ENCODE measurements at regions not wholly inside any gene's neighbourhood (a gene's known extent, or its start where the extent isn't known, plus 50 kb on each side); places are given as distances from the start of the nearest gene placed in this dataset.
A peak's percentile ranks its signal among the peaks of the same experiment; 100 is the strongest.

DNA sequence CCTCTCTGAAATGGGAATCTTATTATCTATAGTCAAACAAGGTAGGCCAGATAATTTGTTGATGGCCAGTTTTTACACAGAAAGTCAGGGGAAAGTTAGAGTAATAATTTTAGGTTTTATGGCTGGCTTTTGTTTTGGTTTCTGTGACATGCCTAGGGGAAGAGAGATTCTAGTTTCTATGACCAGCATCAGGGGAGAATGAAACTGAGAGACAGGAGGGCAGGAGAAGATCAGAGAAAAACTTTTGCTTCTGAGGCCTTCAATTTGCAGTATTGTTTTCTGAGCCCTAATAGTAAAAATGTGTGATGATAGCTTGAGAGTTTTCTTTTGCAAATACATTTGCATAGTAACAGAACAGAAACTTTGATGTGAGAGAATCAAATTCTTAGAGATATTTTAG lies 564.3 kb downstream of the ZNF608 start:
- Histone ChIP-seq H3K4me1 (peaks cover 4% of the 10 kb centered on the region), H3K36me3 (no peaks in the 10 kb centered on the region), H3K4me3 (no peak overlapping the region), H3K9me3 (no peaks in the 10 kb centered on the region), H3K27me3 (no peaks in the 10 kb centered on the region), H3K27ac (no peak overlapping the region), H3K9ac (ENCODE audit: low read depth in 2 of 2, low read length in 2 of 2) (no peak overlapping the region)
- no peak for DNase-seq
- intact Hi-C loops (cut with DNase I), result no loop called here
- TF ChIP-seq, protein P1, sequence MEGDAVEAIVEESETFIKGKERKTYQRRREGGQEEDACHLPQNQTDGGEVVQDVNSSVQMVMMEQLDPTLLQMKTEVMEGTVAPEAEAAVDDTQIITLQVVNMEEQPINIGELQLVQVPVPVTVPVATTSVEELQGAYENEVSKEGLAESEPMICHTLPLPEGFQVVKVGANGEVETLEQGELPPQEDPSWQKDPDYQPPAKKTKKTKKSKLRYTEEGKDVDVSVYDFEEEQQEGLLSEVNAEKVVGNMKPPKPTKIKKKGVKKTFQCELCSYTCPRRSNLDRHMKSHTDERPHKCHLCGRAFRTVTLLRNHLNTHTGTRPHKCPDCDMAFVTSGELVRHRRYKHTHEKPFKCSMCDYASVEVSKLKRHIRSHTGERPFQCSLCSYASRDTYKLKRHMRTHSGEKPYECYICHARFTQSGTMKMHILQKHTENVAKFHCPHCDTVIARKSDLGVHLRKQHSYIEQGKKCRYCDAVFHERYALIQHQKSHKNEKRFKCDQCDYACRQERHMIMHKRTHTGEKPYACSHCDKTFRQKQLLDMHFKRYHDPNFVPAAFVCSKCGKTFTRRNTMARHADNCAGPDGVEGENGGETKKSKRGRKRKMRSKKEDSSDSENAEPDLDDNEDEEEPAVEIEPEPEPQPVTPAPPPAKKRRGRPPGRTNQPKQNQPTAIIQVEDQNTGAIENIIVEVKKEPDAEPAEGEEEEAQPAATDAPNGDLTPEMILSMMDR (IDR thresholded peaks at IDR 0.05), result no peak

DNA sequence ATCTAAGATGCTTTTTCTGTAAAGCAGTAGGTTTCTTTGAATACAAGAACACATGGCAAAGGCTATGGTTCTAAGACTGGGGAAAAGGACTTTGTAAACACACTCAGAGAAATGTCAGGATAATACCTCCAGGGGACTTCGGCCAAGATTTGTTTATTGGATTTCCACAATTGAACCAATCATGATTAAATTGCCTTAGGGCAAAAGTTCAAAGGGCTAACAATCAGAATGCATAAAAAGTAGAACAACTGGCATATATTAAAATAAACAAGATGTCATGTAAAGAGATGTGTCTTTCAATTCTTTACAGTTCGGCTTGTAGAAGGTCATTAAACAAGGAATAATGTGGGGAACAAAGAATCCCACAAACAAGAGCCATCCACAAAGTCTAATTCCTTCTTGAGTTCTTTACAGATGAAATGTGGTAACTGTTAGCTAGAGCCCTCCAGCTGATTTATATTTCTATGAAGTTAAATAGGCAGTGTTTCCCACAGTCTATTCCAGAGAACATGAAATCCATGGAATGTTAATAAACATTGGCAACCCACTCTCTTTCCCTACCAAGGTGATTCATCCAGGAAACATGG lies 565.5 kb downstream of the ZNF608 start:
- intact Hi-C loops (cut with DNase I), result no loop called here
- H3K27me3 ChIP-seq, result no peaks in the 10 kb centered on the region
- no peak overlapping the region for H3K4me3 ChIP-seq
- H3K36me3 ChIP-seq, result no peaks in the 10 kb centered on the region
- H3K9me3 ChIP-seq, result no peaks in the 10 kb centered on the region
- H3K9ac ChIP-seq (ENCODE audit: low read depth in 2 of 2, low read length in 2 of 2), result no peak overlapping the region
- TF ChIP-seq, protein P1 (IDR thresholded peaks at IDR 0.05), result no peak
- peak; percentile 32 for DNase-seq
- peaks cover 4% of the 10 kb centered on the region for H3K4me1 ChIP-seq
- peak overlapping the region; percentile 75 for H3K27ac ChIP-seq

DNA sequence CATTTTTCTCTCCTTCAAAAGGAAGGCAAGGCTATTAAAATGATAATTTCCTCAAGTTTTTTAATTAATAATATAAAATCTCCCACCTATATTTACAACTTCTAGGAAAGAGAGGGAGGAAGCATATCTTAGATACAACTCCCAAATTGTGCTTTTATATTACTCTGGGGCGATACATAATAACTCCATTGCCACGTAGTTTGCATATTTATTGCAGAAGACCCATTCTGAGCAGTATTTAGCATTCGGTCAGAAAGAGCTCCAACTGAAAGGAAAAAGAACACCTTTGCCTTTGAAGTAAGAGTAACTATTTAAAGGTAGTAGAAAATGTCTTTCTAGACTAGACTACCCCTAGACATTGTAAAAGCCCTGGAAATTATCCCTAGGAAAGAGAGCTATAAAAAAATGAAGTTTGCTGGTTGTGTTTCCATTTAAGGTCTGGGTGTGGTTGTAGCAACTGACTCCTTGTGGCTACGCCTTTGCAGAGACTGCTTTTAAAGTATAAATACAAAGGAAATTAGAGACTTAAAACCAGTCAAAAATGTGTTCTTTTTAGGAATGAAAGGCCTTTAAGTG lies 566.1 kb downstream of the ZNF608 start:
- H3K27ac ChIP-seq, result peak overlapping the region; percentile 75
- peaks cover 4% of the 10 kb centered on the region for H3K4me1 ChIP-seq
- H3K27me3 ChIP-seq, result no peaks in the 10 kb centered on the region
- TF ChIP-seq, protein P1 (IDR thresholded peaks at IDR 0.05), result no peak
- H3K9me3 ChIP-seq, result no peaks in the 10 kb centered on the region
- DNase-seq, result no peak
- no peak overlapping the region for H3K4me3 ChIP-seq
- intact Hi-C loops (cut with DNase I), result no loop called here
- H3K9ac ChIP-seq (ENCODE audit: low read depth in 2 of 2, low read length in 2 of 2), result no peak overlapping the region
- H3K36me3 ChIP-seq, result no peaks in the 10 kb centered on the region

DNA sequence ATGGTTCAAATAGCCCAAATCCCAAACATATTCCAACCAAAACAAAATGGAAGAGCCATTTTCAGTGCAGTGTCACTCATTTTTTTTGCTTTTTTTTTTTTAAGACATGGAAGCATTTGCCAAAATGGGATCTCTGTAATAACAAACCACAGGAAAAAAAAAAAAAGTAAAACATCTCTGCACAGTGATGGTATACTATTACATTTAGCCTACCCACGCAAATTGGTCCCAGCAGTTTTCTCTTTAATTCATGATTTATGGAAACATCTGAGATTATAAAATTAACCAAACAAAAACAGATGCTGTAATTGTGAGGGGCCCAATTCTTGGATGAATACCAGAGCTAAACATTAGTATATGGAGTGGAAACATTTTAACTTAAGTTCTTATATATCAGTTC lies 566.6 kb downstream of the ZNF608 start:
- intact Hi-C loops (cut with DNase I), result no loop called here
- Histone ChIP-seq H3K27ac (no peak overlapping the region), H3K4me1 (peaks cover 4% of the 10 kb centered on the region), H3K36me3 (no peaks in the 10 kb centered on the region), H3K27me3 (no peaks in the 10 kb centered on the region), H3K9ac (ENCODE audit: low read depth in 2 of 2, low read length in 2 of 2) (no peak overlapping the region), H3K9me3 (no peaks in the 10 kb centered on the region), H3K4me3 (no peak overlapping the region)
- DNase-seq, result no peak
- TF ChIP-seq, protein P1 (IDR thresholded peaks at IDR 0.05), result no peak

DNA sequence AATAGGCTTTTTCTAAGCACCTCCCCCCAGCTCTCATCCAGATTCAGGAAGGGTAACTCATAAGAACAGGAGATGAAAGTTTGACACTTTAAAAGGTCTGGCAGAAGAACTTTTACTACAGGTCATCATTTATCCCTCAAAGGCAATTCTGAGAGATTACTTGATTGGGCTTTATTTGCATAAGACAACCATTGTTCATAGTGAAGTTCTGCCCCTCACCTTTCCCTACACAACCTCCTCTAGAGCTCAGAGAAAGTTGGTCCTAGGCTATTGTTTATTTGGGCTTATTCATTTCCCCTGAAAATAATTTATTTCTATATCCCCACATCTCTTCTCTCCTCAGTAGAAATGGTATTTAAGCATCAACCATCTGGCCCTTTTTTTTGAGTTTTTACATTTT lies 568.4 kb downstream of the ZNF608 start:
- no peak for DNase-seq
- intact Hi-C loops (cut with DNase I), result no loop called here
- H3K36me3 ChIP-seq, result no peaks in the 10 kb centered on the region

More for the DNA sequence above, 568.4 kb downstream of the ZNF608 start:
- Histone ChIP-seq H3K27ac (no peak overlapping the region), H3K9ac (ENCODE audit: low read depth in 2 of 2, low read length in 2 of 2) (no peak overlapping the region), H3K9me3 (no peaks in the 10 kb centered on the region), H3K27me3 (no peaks in the 10 kb centered on the region), H3K4me1 (peaks cover 4% of the 10 kb centered on the region), H3K4me3 (no peak overlapping the region)
- TF ChIP-seq, protein P1 (IDR thresholded peaks at IDR 0.05), result no peak

All from colonic mucosa (tissue), 4 donors.